Right atrium auricular region (tissue), 2 donors: ENCODE measurements at regions not wholly inside any gene's neighbourhood (a gene's known extent, or its start where the extent isn't known, plus 50 kb on each side); places are given as distances from the start of the nearest gene placed in this dataset.

Source experiments
- DNase-seq: peaks from one replicate; pipeline ENCODE4 v3.0.0-alpha.2; 2019; ENCODE audit warnings: low spot score
- H3K27ac ChIP-seq, 2 donors: fragments of 200-600 bp; sonication (generic); 1 replicate in 1 of 2; 2 replicates in 1 of 2; pipeline ENCODE4 v1.5.1; 2016 to 2019
- H3K27me3 ChIP-seq, 2 donors: fragments of 200-600 bp; sonication (generic); one replicate each; pipeline versions ENCODE4 v1.5.1 to v1.6.0; 2017 to 2019
- H3K36me3 ChIP-seq: fragments of 200-600 bp; sonication (generic); one replicate; pipeline ENCODE4 v1.5.1; 2016
- H3K4me1 ChIP-seq, 2 donors: fragments of 200-600 bp; sonication (generic); one replicate each; pipeline versions ENCODE4 v1.5.1 to v1.6.0; 2017 to 2019
- H3K4me3 ChIP-seq, 2 donors: fragments of 200-600 bp; sonication (generic); 1 replicate in 1 of 2; 2 replicates in 1 of 2; pipeline ENCODE4 v1.5.1; 2017 to 2019; ENCODE audit warnings: mild to moderate bottlenecking in 1 of 2, moderate library complexity in 1 of 2
- H3K9me3 ChIP-seq, 2 donors: fragments of 200-600 bp; sonication (generic); one replicate each; pipeline ENCODE4 v1.5.1; 2019
- TF ChIP-seq, protein P1 (sequence below), 2 donors: fragments of 200-600 bp; sonication (generic); IDR thresholded peaks; one replicate each; pipeline ENCODE4 v1.5.1; 2019; ENCODE audit warnings: antibody characterized with exemption in 2 of 2

DNA sequence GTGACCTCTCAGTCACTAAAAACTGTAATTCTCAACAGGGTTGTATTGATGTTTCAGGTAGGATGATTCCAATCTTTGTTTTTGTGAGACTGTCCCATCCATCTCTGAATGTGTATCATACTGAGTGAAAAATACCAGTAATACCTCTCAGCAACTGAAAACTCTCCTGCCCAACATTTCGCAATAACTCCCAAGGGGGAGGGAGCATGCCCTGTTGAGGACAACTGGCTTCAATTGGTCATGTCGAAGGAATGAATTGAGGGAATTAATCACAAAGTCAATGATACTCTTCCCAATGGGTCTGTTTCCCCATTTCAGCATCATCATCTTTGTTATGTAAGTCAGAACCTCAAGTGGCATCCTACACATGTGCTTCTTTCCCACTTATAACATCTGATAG lies 102.4 kb upstream of the E2F7 start:
- no peak for DNase-seq
- no peak overlapping the region for H3K4me3 ChIP-seq
- H3K4me1 ChIP-seq, result no peaks in the 10 kb centered on the region
- H3K36me3 ChIP-seq, result no peaks in the 10 kb centered on the region
- no peak overlapping the region for H3K27ac ChIP-seq
- TF ChIP-seq, protein P1, sequence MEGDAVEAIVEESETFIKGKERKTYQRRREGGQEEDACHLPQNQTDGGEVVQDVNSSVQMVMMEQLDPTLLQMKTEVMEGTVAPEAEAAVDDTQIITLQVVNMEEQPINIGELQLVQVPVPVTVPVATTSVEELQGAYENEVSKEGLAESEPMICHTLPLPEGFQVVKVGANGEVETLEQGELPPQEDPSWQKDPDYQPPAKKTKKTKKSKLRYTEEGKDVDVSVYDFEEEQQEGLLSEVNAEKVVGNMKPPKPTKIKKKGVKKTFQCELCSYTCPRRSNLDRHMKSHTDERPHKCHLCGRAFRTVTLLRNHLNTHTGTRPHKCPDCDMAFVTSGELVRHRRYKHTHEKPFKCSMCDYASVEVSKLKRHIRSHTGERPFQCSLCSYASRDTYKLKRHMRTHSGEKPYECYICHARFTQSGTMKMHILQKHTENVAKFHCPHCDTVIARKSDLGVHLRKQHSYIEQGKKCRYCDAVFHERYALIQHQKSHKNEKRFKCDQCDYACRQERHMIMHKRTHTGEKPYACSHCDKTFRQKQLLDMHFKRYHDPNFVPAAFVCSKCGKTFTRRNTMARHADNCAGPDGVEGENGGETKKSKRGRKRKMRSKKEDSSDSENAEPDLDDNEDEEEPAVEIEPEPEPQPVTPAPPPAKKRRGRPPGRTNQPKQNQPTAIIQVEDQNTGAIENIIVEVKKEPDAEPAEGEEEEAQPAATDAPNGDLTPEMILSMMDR (IDR thresholded peaks at IDR 0.05), result no peak
- no peaks in the 10 kb centered on the region for H3K9me3 ChIP-seq
- no peaks in the 10 kb centered on the region for H3K27me3 ChIP-seq

DNA sequence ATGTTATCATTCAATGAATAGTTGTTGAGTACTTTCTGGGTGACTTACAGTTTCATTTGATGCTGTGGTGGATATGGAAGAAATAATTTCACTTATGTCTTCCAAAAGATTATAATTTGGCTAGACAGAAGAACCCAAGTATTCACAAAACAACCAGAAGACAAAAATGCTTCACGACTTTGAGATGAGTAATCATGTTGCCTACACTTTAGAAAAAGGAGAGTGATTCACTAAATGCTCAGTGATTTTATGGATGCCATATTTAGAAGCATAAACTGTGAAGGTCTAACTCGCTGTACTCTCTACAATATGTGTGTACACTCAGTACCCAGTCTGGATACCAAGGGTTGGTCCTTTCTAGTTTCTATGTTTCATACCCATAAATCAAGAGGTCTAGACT lies 101.3 kb upstream of the E2F7 start:
- H3K27ac ChIP-seq, result no peak overlapping the region
- no peak overlapping the region for H3K4me3 ChIP-seq
- no peak for DNase-seq
- H3K27me3 ChIP-seq, result no peaks in the 10 kb centered on the region
- no peaks in the 10 kb centered on the region for H3K9me3 ChIP-seq
- H3K4me1 ChIP-seq, result no peaks in the 10 kb centered on the region
- TF ChIP-seq, protein P1 (IDR thresholded peaks at IDR 0.05), result no peak
- H3K36me3 ChIP-seq, result no peaks in the 10 kb centered on the region

DNA sequence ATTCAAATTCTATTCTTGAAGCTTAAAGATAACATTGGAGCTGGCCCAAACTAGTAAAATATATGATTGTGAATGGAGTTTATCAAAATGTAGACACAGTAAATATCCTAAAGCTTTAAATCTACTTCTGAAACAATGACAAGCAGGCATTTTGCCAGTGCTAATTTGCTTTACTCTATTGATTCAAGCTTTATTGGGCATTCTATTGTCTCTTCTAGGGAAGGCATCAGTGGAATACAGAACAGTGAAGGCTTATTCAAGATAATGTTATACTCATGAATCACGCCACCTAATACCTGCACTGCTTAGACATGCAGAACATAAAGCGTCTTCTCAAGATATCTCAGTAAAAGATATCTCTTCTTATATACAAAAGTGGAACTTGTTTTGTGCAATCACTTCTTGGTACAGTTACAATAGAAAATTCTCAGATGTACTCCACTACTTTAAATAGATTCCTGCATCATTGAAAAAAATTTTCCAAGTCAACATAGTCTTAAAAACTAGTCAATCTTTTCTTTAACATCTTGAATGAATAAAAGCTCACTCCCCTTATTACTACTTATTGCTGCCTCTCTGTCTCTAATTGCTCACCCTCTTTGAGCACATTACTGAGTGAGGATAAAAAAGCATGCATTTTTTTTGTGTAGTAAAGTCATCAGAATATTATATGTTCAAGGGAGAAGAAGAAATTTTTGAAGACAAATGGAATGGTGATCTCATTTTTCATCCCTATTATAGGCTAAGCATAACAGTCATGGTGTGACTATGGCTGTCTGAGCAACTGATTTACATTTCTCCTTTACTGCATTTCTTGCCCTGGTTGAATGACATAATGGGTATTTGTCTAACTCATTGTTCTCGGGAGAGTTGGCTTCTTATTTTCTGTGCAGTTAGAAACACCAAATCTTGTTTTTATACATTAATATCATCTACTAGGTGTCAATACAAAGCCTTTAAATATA lies 98.0 kb upstream of the E2F7 start:
- no peaks in the 10 kb centered on the region for H3K27me3 ChIP-seq
- H3K27ac ChIP-seq, result no peak overlapping the region
- no peaks in the 10 kb centered on the region for H3K9me3 ChIP-seq
- no peaks in the 10 kb centered on the region for H3K36me3 ChIP-seq
- DNase-seq, result no peak
- no peak overlapping the region for H3K4me3 ChIP-seq
- TF ChIP-seq, protein P1 (IDR thresholded peaks at IDR 0.05), result no peak
- no peaks in the 10 kb centered on the region for H3K4me1 ChIP-seq

DNA sequence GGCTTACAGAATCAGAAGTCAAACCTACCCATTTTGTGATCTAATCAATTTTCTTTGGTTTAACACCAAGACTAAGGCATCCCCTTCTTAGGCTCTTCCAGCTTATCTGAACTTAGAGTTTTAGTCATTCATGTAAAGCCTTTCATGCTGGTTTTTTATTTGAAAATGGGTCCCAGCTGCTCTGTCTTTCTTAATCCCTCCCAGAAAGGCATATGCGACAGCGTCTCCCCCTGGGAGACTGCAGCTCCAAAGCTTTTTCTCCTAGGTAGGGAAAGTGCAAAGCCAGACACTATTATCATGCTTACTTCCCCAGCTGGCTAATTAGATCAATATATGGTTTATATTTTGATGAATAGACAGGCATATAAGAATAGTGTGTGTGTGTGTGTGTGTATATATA lies 96.6 kb upstream of the E2F7 start:
- no peak overlapping the region for H3K4me3 ChIP-seq
- DNase-seq, result no peak
- no peaks in the 10 kb centered on the region for H3K4me1 ChIP-seq
- H3K27me3 ChIP-seq, result no peaks in the 10 kb centered on the region
- no peaks in the 10 kb centered on the region for H3K36me3 ChIP-seq
- TF ChIP-seq, protein P1 (IDR thresholded peaks at IDR 0.05), result no peak
- H3K9me3 ChIP-seq, result no peaks in the 10 kb centered on the region
- H3K27ac ChIP-seq, result no peak overlapping the region

DNA sequence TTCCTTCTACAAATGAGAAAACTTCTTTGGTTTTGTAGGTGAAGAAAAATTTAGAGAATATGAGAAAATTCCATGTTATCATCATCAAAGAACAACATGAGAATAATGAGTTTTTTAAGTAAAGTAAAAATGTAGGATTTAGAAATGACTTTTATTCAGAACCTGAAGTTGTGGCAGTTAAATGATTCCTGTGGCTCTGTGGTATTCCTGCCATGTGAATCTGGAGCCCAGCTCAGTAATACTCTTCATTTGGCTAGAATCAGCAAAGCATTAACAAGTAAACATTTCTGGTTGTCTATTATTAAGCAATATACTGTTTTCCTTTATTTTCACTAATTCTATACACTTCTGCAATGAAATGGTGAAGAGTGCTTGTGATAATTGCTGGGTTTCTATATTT lies 95.6 kb upstream of the E2F7 start:
- TF ChIP-seq, protein P1 (IDR thresholded peaks at IDR 0.05), result no peak
- no peak for DNase-seq
- H3K27me3 ChIP-seq, result no peaks in the 10 kb centered on the region

More for the DNA sequence above, 95.6 kb upstream of the E2F7 start:
- Histone ChIP-seq H3K27ac (no peak overlapping the region), H3K4me1 (no peaks in the 10 kb centered on the region), H3K4me3 (no peak overlapping the region), H3K36me3 (no peaks in the 10 kb centered on the region), H3K9me3 (no peaks in the 10 kb centered on the region)
